SK-N-SH (cell line): ENCODE measurements at regions not wholly inside any gene's neighbourhood (a gene's known extent, or its start where the extent isn't known, plus 50 kb on each side); places are given as distances from the start of the nearest gene placed in this dataset.

Experiments used
- CTCF ChIA-PET: fragments of 300-600, 350-600 bp; formaldehyde crosslinking; extraction: SDS; loops from one replicate; lab custom pipeline; 2021; lab: Yijun Ruan, JAX
- POLR2A ChIA-PET: fragments of 350-600 bp; sonication (Branson Sonifier 250); formaldehyde crosslinking; extraction: SDS; loops from one replicate; lab custom pipeline; 2020; ENCODE audit warnings: antibody characterized with exemption, inconsistent platforms; lab: Yijun Ruan, JAX
- DNase-seq: peaks from one replicate; pipeline ENCODE4 v3.0.0; 2012
- H2AFZ ChIP-seq: fragments of 200-600 bp; sonication (generic); 2 replicates; pipeline ENCODE4 v1.8.1; 2016; ENCODE audit warnings: antibody characterized with exemption, mild to moderate bottlenecking, low read depth
- H3F3A ChIP-seq: fragments of 200-600 bp; sonication (generic); replicated peaks from 2 replicates; pipeline ENCODE3; 2016; ENCODE audit warnings: antibody characterized with exemption, mild to moderate bottlenecking; ENCODE audit not compliant: insufficient read depth
- H3K27ac ChIP-seq, 2 experiments: fragments of 200-500 bp in 1 of 2; fragments of 200-600 bp in 1 of 2; sonication (Bioruptor generic) in 1 of 2; sonication (generic), shearing (Covaris generic) in 1 of 2; 2 replicates each; pipeline versions ENCODE4 v1.5.1 to v1.6.1; 2014 to 2016; ENCODE audit warnings: low read depth in 2 of 2, inconsistent platforms in 1 of 2, low read length in 1 of 2, mild to moderate bottlenecking in 1 of 2, mixed read lengths in 1 of 2
- H3K27me3 ChIP-seq: fragments of 200-600 bp; sonication (generic), shearing (Covaris generic); 2 replicates; pipeline ENCODE4 v1.6.1; 2016; ENCODE audit warnings: mixed run types; ENCODE audit not compliant: insufficient read depth
- H3K36me3 ChIP-seq, 2 experiments: fragments of 200-500 bp in 1 of 2; fragments of 200-600 bp in 1 of 2; sonication (Bioruptor generic) in 1 of 2; sonication (generic) in 1 of 2; replicated peaks in 1 of 2; 2 replicates each; pipeline versions ENCODE3 to v1.5.1; 2014 to 2016; ENCODE audit warnings: low read length in 1 of 2, mild to moderate bottlenecking in 1 of 2; ENCODE audit not compliant: insufficient read depth in 2 of 2, control insufficient read depth in 1 of 2
- H3K4me1 ChIP-seq, 2 experiments: fragments of 200-500 bp in 1 of 2; fragments of 200-600 bp in 1 of 2; sonication (Bioruptor generic) in 1 of 2; sonication (generic), shearing (Covaris generic) in 1 of 2; 2 replicates each; pipeline versions ENCODE4 v1.5.1 to v1.6.1; 2014 to 2016; ENCODE audit warnings: low read depth in 1 of 2, low read length in 1 of 2, mixed run types in 1 of 2; ENCODE audit not compliant: insufficient read depth in 2 of 2, control insufficient read depth in 1 of 2
- H3K4me2 ChIP-seq: fragments of 200-600 bp; sonication (generic), shearing (Covaris generic); 2 replicates; pipeline ENCODE4 v1.6.1; 2017; ENCODE audit warnings: mixed run types
- H3K4me3 ChIP-seq, 2 experiments: fragments of 200-500 bp in 1 of 2; fragments of 200-600 bp in 1 of 2; sonication (Bioruptor generic) in 1 of 2; sonication (generic), shearing (Covaris generic) in 1 of 2; 2 replicates each; pipeline versions ENCODE4 v1.5.1 to v1.8.1; 2014 to 2016; ENCODE audit warnings: low read depth in 2 of 2, inconsistent platforms in 1 of 2, low read length in 1 of 2, mild to moderate bottlenecking in 1 of 2, mixed read lengths in 1 of 2, moderate library complexity in 1 of 2
- H3K79me2 ChIP-seq: fragments of 200-600 bp; sonication (generic); 2 replicates; pipeline ENCODE4 v1.8.1; 2017; ENCODE audit warnings: mild to moderate bottlenecking; ENCODE audit not compliant: insufficient read depth
- H3K9ac ChIP-seq: fragments of 200-600 bp; sonication (generic); 2 replicates; pipeline ENCODE4 v1.6.1; 2017; ENCODE audit warnings: mixed run types
- H3K9me2 ChIP-seq: fragments of 200-600 bp; sonication (generic); 2 replicates; pipeline ENCODE4 v1.6.1; 2017; ENCODE audit warnings: mixed run types
- H3K9me3 ChIP-seq: fragments of 200-600 bp; sonication (generic); 2 replicates; pipeline ENCODE4 v1.6.1; 2017; ENCODE audit warnings: mixed run types, mild to moderate bottlenecking, moderate library complexity
- H4K20me1 ChIP-seq: fragments of 200-600 bp; sonication (generic); 2 replicates; pipeline ENCODE4 v1.6.1; 2017; ENCODE audit warnings: mild to moderate bottlenecking, mixed run types; ENCODE audit not compliant: insufficient read depth
- CTCF ChIP-seq: fragments of 200-600 bp; sonication (generic); IDR thresholded peaks from 2 replicates; pipeline ENCODE4 v1.6.1; 2017; ENCODE audit warnings: antibody characterized with exemption, mild to moderate bottlenecking, moderate library complexity
- ELF1 ChIP-seq: IDR thresholded peaks from 2 replicates; pipeline ENCODE4 v1.4.0; 2012
- EP300 ChIP-seq, 2 experiments: IDR thresholded peaks; 2 replicates each; pipeline versions ENCODE4 v1.4.0 to v1.6.1; 2012; ENCODE audit warnings: borderline replicate concordance in 1 of 2, low read depth in 1 of 2, low read length in 1 of 2
- EZH2phosphoT487 ChIP-seq: fragments of 200-600 bp; sonication (generic); IDR thresholded peaks from 2 replicates; pipeline ENCODE4 v1.6.1; 2017; ENCODE audit warnings: low read depth, mixed run types, mild to moderate bottlenecking, antibody characterized with exemption, moderate library complexity, borderline replicate concordance
- FOXJ3 ChIP-seq: sonication (generic); formaldehyde crosslinking; IDR thresholded peaks from 2 replicates; pipeline ENCODE4 v1.5.1; 2020; ENCODE audit warnings: mild to moderate bottlenecking, missing genetic modification reagents
- GATA2 ChIP-seq: sonication (generic); formaldehyde crosslinking; IDR thresholded peaks from 2 replicates; pipeline ENCODE4 v1.5.0; 2020; ENCODE audit warnings: mild to moderate bottlenecking, missing genetic modification reagents
- IRF3 ChIP-seq: fragments of 150-350 bp; IDR thresholded peaks from 2 replicates; pipeline ENCODE4 v1.6.1; 2016; ENCODE audit warnings: mild to moderate bottlenecking, low read depth, low read length
- JUND ChIP-seq: IDR thresholded peaks from 2 replicates; pipeline ENCODE4 v1.4.0; 2012
- NFIC ChIP-seq: IDR thresholded peaks from 2 replicates; pipeline ENCODE4 v1.4.0; 2012; ENCODE audit warnings: borderline replicate concordance
- PBX3 ChIP-seq: IDR thresholded peaks from 2 replicates; pipeline ENCODE4; 2012
- POLR2AphosphoS5 ChIP-seq: IDR thresholded peaks from 2 replicates; pipeline ENCODE4 v1.6.1; 2012; ENCODE audit warnings: low read depth, low read length
- RCOR1 ChIP-seq: fragments of 150-350 bp; IDR thresholded peaks from 2 replicates; pipeline ENCODE4 v1.6.1; 2017; ENCODE audit warnings: antibody characterized with exemption, low read length
- RFX5 ChIP-seq: IDR thresholded peaks from 2 replicates; pipeline ENCODE4 v1.6.1; 2012; ENCODE audit warnings: mild to moderate bottlenecking, improper control_type of control experiment, low read length
- TAF1 ChIP-seq: IDR thresholded peaks from 2 replicates; pipeline ENCODE4 v1.6.1; 2012; ENCODE audit warnings: low read depth, mild to moderate bottlenecking, low read length, moderate library complexity, borderline replicate concordance
- WGBS: methylation state at CpG from one replicate; pipeline ENCODE4 v1.1.6; 2017; ENCODE audit warnings: low lambda C conversion rate; 5-methylcytosine and 5-hydroxymethylcytosine counted together

GRCh38 chr1:116827607-116828105, 73.4 kb downstream of the CD2 start:
- H3K9me2 ChIP-seq, result no peaks in the 10 kb centered on the region
- CTCF ChIA-PET, result interaction anchor here (1.0 to 2.9 kb wide), 5 partner anchors 14 to 253 kb away, joined by 3 to 11 read pairs (median 8); no protein-coding TSS in a partner anchor
- TF ChIP-seq TAF1, result no peak
- no peak for TF ChIP-seq JUND
- no peak for TF ChIP-seq NFIC
- TF ChIP-seq POLR2AphosphoS5, result no peak
- no peak for TF ChIP-seq GATA2 (CRISPR knock-in tag)
- TF ChIP-seq ELF1, result no peak
- no peak for TF ChIP-seq EP300 (IDR thresholded peaks at IDR 0.05; ENCODE audit: borderline replicate concordance in 1 of 2, low read depth in 1 of 2, low read length in 1 of 2)
- no peak for TF ChIP-seq CTCF
- TF ChIP-seq FOXJ3 (CRISPR knock-in tag), result no peak
- no peak for TF ChIP-seq EZH2phosphoT487
- TF ChIP-seq RCOR1, result no peak
- no peak for TF ChIP-seq IRF3
- TF ChIP-seq PBX3, result no peak
- no peak for TF ChIP-seq RFX5
- H3K4me3 ChIP-seq, result no peak overlapping the region
- H4K20me1 ChIP-seq, result no peaks in the 10 kb centered on the region
- no peaks in the 10 kb centered on the region for H3K79me2 ChIP-seq
- POLR2A ChIA-PET, result no interaction called here
- H3K9ac ChIP-seq, result no peak overlapping the region
- H2AFZ ChIP-seq, result no peak overlapping the region; the same call in 1 of the 2 replicates
- no peaks in the 10 kb centered on the region for H3K27me3 ChIP-seq
- 63% methylated on average over 2 of the region's 2 CpGs for WGBS
- H3K27ac ChIP-seq, result no peak overlapping the region
- H3K36me3 ChIP-seq, result no peaks in the 10 kb centered on the region
- H3K9me3 ChIP-seq, result no peaks in the 10 kb centered on the region
- DNase-seq, result no peak
- H3K4me1 ChIP-seq, result peaks cover 0 to 20% of the 10 kb centered on the region in 2 experiments; a peak in 2 of 4 replicates
- no peak overlapping the region for H3K4me2 ChIP-seq
- H3F3A ChIP-seq, result no peaks in the 10 kb centered on the region
